ENCODE measurements at regions not wholly inside any gene's neighbourhood (a gene's known extent, or its start where the extent isn't known, plus 50 kb on each side); places are given as distances from the start of the nearest gene placed in this dataset.
"Not testable (repeated sequence)": the region's sequence is repeated elsewhere in the genome, so short reads cannot be mapped to it uniquely, and the experiment has no call there.

DNA sequence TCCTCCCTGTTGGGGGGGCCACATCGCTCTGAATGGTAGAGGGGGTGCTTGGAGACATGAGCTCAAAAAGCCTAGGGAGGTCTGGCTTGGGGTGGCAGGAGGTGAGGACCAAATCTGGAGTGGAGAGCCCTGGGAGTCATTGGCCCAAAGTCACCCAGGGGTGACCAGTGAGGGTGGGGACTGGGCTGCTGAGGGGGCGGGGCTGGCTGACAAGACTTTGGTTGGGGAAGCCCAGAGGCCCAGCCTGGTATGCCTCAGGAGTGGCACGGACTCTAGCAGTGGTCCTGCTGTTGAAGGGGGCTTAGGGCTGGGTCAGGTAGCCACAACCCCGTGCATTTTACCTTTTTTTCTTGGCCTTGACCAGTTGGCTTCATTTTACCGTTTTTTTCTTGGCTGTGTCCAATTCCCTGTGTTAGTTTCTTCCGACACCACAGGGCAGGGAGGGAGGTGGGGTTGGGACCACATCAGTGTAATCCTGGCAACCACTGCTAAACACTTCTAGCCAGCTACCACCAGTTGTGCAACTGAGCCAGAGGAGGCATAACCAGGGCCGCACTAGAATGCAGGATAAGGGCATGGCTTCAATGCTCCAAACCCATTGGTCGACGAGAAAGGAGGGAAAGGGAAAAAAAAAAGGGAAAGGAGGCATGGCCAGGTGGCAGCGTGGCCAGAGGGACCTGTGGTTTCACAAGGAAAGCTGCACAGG is 105.3 kb upstream of the C2CD4B start:
- no peak for DNase-seq (ENCODE audit: low spot score)

DNA sequence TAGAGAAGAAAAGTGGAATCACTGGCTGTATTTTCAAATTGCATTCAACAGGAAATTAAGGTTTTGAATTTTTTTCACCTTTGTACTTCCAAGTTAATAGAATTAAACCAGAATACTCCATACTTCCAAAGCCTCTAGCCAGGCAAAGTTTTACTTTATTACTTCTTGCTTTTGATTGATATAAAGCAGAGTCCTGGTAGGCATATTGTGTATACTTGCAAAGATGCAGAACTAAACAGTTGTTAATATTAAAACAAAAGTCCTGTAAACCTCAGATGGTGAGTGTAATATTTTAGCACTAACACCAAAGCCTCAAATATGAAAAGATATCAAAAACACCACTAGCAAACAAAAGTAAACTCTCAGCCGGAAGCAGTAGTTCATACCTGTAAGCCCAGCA is 107.2 kb upstream of the C2CD4B start:
- DNase-seq (ENCODE audit: low spot score) = no peak

DNA sequence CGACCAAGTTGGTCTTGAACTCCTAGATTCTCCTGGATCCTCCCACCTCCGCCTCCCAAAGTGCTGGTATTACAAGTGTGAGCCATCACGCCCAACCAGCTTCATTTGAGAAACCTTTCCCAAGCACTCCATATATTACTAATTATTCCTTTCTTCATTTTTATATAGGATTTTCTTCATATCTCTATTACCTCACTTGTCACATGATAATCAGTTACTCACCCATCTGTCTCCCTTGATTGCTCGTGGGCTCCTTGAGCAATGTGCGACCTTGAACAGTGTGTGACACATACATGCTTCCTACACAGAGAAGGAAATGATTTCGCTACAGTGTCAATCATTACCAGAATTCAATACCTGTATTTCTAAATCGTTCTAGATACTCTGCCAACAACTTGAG is 110.7 kb upstream of the C2CD4B start:
- DNase-seq (ENCODE audit: low spot score) = peak; percentile 13

DNA sequence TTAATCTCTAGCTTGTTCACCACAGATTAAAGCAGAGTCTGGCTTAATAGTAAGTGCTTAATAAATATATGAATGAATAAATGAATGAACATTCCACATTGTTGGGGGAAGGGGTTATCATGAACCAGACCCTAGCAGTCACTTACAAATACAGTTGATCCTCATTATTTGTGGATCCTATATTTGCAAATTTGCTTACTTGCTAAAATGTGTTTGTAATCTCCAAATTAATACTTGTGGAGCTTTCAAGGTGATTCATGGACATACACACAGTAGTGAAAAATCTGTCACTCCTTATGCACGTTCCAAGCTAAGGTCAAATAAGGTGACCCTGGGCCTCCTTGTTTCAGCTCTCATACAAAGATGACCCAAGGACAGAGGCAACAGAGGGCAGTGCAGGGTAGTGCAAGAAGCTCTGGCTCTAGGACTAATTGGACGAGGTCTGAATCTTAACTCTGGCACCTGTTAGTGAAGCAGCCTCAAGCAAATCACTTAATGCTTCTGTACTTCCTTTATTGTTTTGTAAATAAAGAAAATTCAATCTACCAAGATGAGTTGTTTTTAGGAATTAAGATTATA is 112.8 kb upstream of the C2CD4B start:
- DNase-seq (ENCODE audit: low spot score) = no peak

DNA sequence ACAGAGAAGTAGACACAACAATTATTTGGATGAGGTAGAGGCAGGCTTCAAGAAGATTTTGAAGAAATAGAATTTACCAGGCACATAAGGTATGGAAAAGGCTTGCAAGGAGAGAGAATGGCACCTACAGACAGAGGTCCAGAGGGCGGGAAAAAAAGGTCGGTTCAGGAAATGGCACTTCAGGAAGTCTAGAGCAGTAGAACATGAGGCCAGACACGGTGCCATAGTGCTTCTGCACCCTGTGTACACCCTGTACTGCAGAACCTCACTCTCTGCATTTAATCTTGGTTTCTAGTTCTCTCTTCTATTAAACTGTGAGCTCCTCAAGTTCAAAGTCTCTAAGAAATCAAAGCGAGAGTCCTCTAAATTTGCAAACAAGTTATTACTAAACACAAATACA is 113.4 kb upstream of the C2CD4B start:
- DNase-seq (ENCODE audit: low spot score) = no peak

DNA sequence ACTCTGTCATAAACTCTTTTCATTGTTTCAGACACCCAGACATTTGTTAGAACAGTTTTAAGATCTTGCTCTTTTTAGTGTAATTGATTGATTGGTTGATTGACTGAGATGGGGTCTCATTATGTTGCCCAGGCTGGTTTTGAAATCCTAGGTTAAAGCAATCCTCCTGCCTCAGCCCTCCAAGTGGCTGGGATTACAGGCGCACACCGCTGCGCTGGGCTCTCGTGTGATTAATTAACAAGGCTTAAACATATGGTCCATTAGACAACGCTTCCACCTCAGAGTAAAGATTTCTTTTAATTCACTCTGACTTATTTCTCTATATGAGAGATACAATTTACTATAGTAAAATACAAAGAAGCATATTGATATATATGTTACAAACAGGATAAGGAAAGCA is 114.0 kb upstream of the C2CD4B start:
- DNase-seq (ENCODE audit: low spot score) = no peak

DNA sequence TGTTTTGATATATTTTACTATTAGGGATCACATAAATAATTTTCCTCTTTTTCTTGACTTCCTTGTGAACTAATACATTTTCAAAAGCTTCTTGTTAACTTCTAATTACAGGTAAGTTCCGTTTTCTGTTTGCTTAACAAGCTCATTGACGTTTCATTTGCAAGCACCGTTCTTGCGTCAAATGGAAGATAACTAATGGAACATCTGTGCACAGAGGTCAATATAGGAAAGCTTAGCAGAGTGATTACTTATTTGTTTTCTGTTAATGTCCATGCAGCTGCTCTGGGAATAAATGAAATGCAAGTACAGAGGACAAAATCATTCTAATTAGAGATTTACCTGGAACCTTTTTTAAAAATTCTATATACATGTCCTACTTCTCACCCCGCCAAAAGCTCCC is 115.5 kb upstream of the C2CD4B start:
- no peak for DNase-seq (ENCODE audit: low spot score)

DNA sequence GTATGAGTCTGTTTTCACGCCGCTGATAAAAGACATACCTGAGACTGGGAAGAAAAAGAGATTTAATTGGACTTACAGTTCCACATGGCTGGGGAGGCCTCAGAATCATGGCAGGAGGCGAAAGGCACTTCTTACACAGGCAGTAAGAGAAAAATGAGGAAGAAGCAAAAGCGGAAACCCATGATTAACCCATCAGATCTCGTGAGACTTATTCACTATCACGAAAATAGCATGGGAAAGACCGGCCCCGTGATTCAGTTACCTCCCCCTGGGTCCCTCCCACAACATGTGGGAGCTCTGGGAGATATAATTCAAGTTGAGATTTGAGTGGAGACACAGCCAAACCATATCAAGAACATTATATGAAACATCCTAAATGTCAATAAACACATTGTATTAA is 116.7 kb upstream of the C2CD4B start:
- not testable (repeated sequence) for DNase-seq (ENCODE audit: low spot score)

DNA sequence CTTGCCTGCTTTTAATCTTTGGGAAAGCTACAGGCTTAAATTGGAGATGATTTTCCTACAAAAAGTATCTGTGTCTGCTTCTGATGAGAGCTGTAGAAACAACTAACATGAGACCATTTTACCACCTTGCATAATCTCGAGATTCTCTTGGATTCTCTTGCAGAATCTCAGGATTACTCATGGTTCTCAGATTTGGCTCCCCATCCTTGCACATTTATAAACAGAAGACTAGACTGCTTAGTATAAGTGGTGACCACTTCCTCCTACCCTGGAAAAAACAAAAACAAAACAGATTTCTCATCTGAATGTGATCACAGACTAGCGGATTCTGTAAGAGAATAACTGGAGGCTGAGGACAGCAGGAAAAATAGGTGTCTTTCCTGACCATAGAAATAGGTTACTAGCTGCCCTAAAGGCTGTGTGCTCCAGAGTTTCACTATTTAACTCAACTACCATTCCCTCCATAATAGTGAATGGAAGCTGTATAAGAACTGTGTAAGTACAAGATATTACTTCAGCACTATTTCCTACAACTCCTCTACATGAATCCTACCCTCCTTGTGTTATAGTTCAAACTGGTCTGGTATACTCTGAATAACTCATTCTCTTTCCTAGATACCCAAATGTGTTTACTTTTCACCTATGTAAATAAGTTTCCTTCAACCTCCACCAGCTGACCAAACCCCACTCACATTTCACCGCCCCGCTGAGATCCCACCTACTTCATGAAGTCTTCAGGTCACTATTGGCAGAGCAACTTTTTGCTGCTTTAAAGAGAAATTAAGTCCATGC is 122.2 kb upstream of the C2CD4B start:
- DNase-seq (ENCODE audit: low spot score) = no peak

DNA sequence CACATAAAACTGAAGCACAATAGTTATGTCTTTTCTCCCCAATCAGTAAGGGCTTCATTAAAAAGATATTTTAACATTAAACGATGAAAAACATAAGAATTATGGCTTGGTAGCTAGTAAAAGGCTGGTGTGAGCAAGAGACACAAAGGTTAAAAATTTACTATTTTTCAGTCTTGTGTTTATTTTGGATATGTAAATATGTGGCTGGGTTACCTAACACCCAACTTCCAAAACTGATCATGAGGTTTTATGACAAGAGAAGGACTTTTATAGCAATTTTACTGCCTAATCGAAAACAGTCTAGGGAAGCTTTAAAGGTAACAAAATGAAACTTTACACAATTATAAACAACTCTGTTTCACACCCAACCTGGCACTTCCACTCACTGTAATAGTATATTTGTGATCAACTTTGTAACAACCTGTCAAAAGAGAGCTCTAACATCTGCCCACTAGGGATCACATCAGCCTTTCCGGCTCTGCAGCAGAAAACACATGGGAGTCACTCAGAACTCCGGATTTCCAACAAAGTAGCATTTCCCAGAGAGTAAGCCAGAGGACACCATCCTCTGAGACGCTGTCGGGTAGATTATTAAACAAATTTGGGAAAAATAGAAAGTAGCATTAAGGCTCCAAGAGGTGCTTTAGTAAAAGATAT is 123.4 kb upstream of the C2CD4B start:
- no peak for DNase-seq (ENCODE audit: low spot score)

DNA sequence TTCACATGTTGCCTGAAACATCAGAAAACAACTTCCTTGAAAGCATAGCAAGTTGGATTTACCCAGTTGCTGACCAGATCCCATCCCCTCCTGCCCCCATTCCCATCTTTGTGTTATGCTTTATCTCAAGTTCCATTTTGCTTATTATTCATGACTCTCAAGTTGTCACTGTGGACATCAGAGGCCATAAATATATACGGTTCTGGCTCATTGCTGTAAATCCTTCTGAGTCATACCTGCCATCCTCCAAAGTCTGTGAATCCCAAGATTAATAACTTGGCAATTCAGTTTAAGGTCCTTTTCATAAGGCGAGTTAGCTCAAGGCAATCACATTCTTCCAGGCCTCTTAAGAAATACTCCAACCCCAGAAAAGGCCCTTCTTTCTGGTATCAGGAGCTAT is 126.2 kb upstream of the C2CD4B start:
- DNase-seq (ENCODE audit: low spot score) = peak; percentile 8

DNA sequence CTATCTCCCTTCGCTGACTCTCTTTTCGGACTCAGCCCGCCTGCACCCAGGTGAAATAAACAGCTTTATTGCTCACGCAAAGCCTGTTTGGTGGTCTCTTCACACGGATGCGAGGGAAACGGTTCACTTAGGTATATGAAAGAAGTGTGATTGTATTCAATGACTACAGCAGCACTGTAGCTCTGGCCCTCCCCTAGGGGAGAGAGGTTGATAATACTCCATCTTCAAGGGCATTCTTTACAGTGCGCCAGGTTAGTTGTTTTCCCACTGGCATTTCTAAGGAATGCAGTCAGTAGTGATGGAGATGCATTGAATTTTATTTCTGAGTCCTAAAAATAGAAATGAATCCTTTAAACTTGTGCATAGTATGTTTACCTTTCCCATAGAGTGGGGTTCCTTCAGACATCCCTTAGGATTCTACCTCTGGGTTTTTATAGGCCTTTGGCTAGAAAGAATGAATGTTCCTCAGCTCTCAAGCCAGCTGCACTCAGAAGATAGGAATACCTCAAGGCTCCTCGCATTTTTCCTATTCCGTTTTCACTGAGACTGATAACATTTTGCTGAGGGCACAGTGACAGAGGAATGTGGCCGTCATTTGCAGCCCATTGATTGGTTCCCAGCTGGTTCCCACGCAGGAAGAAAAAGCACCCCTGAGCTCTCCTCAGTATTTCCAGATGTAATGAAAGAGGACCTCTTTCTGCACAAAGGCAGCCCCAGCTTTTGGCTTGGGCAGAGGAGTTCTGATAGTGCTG is 131.8 kb upstream of the C2CD4B start:
- DNase-seq (ENCODE audit: low spot score) = no peak

DNA sequence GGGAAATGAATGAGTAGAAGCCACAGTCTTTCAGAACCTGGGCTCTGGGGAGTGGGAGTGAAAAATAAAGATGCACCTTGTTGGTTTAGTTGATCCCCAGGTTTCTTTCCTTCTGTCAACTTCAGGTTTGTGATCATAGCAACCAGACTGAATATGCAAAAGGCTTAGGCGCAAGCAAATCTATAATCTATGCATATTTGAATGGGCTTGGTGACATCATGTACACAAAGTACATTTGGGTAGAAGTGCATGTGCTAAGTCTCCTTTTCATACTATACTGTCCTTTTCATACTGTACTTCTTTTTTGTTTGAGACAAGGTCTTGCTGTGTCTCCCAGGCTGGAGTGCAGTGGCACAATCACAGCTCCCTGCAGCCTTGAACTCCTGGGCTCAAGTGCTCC is 132.4 kb upstream of the C2CD4B start:
- no peak for DNase-seq (ENCODE audit: low spot score)

DNA sequence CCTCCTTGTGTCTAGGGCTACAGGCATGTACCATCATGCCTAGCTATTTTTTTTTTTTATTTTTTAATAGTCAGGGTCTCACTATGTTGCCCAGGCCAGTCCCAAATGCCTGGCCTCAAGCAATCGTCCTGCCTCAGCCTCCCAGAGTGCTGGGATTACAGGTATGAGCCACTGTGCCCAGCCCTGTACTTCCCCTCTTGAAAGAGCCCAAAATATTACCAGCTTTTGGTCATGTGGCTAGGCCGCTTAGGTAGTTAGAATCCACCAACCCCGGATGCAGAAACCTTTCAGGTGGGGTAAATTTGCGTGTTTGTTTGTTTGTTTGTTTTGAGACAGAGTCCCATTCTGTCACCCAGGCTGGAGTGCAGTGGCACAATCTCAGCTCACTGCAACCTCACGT is 132.8 kb upstream of the C2CD4B start:
- no peak for DNase-seq (ENCODE audit: low spot score)

DNA sequence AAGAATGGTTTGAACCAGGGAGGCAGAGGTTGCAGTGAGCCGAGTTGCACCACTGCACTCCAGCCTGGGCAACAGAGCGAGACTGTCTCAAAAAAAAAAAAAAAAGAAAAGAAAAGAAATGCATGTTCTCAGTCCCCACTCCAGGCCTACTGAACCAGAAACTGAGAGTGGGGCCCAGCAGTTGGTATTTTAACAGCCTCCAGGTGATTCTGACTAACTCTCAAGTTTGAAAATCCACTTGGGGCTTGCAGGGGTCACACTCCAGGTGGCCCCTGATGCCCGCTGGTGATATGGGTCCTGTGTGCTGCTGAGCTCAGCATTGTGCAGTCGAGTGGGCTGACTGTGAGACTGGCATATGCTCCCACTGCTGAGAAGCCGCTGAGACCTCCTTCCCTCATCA is 133.7 kb upstream of the C2CD4B start:
- DNase-seq (ENCODE audit: low spot score) = no peak

DNA sequence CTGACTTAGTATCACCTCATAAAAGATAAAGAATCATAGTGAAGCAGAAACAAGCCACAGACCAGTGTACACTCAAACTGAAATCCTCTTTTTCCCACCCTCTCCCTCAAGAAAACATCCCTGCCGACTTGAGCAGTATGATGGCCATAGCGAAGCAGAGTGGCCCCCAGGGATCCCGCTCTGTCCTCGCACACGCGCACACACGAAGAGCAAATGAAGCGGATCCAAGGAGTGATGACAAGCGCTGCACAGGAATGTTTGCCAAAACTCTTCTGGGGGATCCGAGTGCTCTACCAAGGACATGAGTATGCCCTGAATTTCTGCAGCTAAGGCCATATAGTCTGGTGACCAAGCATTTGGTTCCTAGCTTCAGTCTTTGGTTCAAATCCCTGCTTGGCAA is 134.5 kb upstream of the C2CD4B start:
- DNase-seq (ENCODE audit: low spot score) = no peak

DNA sequence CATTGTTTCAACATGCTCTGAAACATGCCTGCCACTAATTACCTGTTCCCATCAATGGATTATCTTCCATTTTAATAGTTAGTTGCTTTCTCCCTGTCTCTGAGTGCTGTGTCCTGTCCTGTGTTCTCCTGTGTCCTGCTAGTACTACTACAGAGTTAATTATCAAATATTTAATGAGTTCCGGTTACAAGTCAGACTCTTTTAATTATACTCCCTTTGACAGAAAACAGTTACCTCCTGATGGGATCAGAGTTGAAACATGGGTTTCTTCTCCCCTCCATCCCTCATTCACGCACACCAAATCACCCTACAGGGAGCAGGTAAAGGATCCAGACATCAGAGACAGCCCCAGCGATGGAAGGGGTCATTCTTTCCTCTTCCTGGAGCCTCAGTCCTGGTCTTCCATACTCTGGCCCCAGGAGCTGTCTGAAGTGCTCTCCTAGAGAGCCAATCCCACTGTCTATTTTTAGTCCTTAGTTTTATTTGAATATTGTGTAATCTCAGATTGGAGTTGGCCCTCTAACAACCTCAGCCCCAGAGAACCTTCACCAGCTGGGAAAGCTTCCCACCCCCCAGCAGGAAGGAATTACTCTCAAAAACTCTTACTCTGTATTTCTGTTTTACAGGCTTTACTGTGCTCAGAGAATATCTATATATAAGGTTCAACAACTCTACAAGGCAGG is 137.0 kb upstream of the C2CD4B start:
- DNase-seq (ENCODE audit: low spot score) = no peak

DNA sequence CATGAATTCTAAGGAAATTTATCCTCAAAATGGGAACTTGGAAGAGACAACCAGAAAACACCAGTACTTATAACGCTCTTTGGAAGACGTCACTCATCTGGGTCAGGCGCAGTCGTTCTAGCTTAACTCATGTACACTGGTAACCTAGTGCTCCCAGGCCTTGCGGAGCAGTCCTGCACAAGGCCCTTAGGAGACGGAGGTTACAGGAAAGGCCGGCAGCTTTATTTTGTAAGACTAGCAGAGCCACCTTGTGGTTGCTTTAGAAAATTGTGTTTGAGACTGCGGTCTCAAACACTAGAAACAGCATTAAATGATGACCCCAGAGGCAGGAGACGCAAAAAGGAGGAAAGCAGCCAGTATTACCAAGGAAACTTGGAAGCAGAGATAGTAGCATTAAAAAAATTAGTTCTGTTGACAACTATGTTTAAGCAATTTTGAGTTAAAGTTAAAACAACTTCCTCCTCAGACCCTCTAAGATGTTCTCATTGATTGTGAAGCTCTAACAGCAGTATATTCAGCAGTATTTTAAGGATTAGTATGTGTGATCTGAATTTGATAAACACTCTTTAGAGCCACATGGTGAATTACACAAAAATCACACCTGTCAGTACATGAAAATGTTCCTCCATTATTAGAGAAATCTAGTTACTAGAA is 141.9 kb upstream of the C2CD4B start:
- DNase-seq (ENCODE audit: low spot score) = peak; percentile 90

DNA sequence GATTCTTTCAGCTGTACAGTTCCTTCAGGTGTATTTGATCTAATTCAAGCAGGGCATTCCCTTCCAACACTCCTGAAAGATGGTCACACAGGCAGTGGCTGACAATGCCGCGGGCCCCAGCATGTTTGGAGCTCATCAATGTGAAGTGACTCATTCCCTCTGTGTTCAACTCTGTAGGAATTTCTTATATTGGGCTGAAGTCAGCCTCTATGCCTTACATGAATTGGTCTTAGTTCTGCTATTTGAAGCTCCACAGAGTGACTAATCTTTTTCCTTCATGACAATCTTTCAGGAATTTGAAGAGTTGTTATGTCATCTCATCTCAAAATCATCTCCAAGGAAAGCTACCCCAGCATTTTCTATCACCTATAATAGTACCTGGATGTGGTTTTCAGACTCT is 142.5 kb upstream of the C2CD4B start:
- peak; percentile 64 for DNase-seq (ENCODE audit: low spot score)

DNA sequence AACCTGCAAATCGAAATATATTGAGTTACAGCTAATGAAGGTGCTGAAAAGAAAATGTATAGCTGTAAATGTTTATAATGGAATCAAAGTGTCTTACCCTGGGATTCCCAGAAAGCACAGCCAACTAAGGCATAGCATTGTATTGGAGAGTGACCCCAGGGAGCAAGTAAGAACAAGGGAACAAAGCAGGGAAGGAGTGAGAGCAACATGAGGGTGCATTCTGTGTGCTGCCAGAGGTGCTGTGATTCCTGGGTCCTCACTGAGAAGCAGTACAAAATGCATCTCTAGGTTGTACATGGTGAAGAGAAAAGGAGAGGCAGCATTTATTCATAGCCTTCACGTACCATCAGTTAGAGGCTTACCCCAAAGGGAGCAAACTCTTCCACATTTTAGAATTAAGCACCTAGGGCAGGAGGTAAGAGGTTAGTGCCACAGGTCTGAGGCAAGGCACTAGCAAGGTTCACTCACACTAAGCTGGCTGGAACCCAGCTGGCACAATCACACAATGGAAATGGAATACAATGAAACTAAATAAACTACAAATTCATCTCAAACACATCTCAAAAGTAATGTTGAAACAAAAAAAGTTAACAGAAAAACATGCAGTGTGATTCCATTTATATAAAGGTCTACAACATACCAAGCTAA is 151.5 kb upstream of the C2CD4B start:
- DNase-seq (ENCODE audit: low spot score) = no peak

DNA sequence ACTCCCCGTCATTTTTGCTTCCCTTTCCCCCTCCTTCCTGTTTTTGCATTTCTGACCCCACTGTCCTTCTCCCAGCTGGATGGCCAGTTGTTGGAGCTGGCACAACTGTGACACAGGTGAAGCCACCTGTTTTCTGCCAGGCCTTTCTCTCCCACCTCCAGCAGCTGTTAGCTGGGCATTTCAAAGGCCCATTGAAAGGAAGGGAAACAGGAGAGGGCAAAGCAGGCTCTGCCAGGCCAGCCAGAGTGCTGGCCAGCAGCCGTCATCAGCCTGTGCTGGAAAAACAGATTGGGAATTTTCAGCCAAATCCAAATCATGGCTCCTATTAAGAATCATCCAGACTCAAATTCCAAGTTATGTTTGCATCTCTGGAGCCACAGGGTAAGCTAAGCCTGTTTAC is 155.2 kb upstream of the C2CD4B start:
- DNase-seq (ENCODE audit: low spot score) = no peak
